Mucosa of rectum (tissue), 2 donors: ENCODE measurements at regions not wholly inside any gene's neighbourhood (a gene's known extent, or its start where the extent isn't known, plus 50 kb on each side); places are given as distances from the start of the nearest gene placed in this dataset.

ENCODE experiments used
- H3K27ac ChIP-seq, 2 donors: one replicate each; pipeline ENCODE4 v1.7.0; 2013; ENCODE audit warnings: inconsistent platforms in 2 of 2, low read depth in 2 of 2, low read length in 2 of 2
- H3K27me3 ChIP-seq, 2 donors: one replicate each; pipeline ENCODE4 v1.7.0; 2013; ENCODE audit warnings: low read length in 2 of 2; ENCODE audit not compliant: control insufficient read depth in 2 of 2, insufficient read depth in 2 of 2
- H3K36me3 ChIP-seq, 2 donors: one replicate each; pipeline ENCODE4 v1.7.0; 2013; ENCODE audit warnings: low read length in 2 of 2; ENCODE audit not compliant: control insufficient read depth in 2 of 2, insufficient read depth in 2 of 2
- H3K4me1 ChIP-seq, 2 donors: one replicate each; pipeline ENCODE4 v1.7.0; 2013; ENCODE audit warnings: low read length in 2 of 2, mild to moderate bottlenecking in 1 of 2; ENCODE audit not compliant: control insufficient read depth in 2 of 2, insufficient read depth in 2 of 2
- H3K4me3 ChIP-seq, 2 donors: one replicate each; pipeline ENCODE4 v1.7.0; 2013; ENCODE audit warnings: low read length in 2 of 2
- H3K9ac ChIP-seq, 2 donors: one replicate each; pipeline ENCODE4 v1.7.0; 2013; ENCODE audit warnings: low read length in 2 of 2, low read depth in 1 of 2, mild to moderate bottlenecking in 1 of 2
- H3K9me3 ChIP-seq, 2 donors: one replicate each; pipeline ENCODE4 v1.7.0; 2013; ENCODE audit warnings: low read length in 2 of 2; ENCODE audit not compliant: control insufficient read depth in 2 of 2
- donor health status: healthy.
- donor health status: Normal muscosa, but diverticular disease.

DNA sequence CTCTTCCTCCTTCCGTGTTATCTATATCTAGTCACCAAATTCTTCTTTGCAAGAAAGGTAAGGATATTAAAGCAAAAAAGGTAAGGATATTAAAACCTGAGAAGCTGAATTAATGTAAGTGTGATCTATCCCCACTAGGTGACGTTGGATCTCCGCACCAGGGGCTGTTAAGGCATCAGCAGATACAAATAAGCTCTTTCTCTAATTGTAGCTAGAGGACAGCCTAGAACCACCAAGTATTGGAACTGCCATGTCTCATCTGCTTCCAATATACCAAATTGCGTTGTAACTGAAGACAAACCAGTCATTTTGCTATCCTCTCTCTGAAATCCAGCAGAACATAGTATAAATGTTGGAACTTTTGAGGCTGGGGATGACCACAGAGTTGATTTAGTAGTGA lies 471.2 kb upstream of the TGFBR2 start:
- H3K4me3 ChIP-seq, result no peak overlapping the region
- H3K4me1 ChIP-seq, result no peaks in the 10 kb centered on the region
- H3K27ac ChIP-seq, result no peak overlapping the region
- H3K9me3 ChIP-seq, result no peaks in the 10 kb centered on the region
- H3K9ac ChIP-seq, result no peak overlapping the region
- no peaks in the 10 kb centered on the region for H3K36me3 ChIP-seq
- H3K27me3 ChIP-seq, result no peaks in the 10 kb centered on the region

DNA sequence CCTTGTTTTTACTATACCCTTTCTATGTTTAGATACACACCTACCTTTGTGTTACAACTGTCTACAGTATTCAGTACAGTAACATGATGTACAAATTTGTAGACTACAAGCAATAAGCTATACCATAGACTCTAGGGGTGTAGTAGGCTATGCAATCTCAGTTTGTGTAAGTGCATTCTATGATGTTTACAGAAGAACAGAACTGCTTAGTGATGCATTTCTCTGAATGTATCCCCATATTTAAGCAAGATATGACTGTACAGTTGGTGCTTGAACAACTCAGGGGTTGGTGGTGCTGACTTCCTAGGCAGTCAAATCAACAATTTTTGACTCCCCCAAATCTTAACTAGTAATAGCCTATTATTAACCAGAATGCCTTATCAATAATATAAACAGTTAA lies 467.1 kb upstream of the TGFBR2 start:
- no peak overlapping the region for H3K9ac ChIP-seq
- no peaks in the 10 kb centered on the region for H3K9me3 ChIP-seq
- H3K27me3 ChIP-seq, result no peaks in the 10 kb centered on the region
- no peak overlapping the region for H3K4me3 ChIP-seq
- H3K36me3 ChIP-seq, result no peaks in the 10 kb centered on the region
- no peaks in the 10 kb centered on the region for H3K4me1 ChIP-seq
- no peak overlapping the region for H3K27ac ChIP-seq

DNA sequence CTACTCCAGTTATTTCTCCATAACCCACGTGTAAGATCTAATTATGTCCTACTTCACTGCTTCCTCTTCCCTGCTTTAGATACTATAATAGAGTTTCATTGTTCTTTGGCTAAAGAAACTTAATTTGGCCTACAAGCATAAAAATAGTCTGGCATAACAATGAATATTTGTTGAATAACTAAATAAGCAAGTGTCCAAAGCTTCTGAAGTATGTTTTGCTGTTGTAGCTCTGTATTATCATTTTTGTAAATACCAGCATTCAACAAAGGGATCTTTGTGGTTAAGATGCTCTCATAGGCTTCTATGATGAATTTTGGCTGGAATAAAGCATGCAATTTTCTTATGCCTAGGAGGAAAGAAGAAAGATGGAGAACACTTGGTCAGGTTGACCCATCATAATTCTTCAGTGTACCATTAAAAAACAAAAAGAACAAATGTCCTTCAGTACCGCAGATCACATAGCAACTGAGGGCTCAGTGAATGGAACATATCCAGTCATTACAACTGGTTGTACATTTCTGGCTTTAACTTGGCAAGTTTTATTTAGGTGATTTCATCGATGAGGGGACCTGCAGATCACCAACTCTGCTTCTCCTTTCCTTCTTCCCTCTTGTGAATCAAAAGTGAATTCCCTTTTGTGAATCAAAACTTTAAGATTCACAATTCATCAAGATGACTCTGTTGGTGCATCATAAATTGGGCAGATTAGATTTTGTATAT lies 465.9 kb upstream of the TGFBR2 start:
- H3K4me1 ChIP-seq, result no peaks in the 10 kb centered on the region
- H3K4me3 ChIP-seq, result no peak overlapping the region
- no peaks in the 10 kb centered on the region for H3K9me3 ChIP-seq
- H3K27me3 ChIP-seq, result no peaks in the 10 kb centered on the region
- no peaks in the 10 kb centered on the region for H3K36me3 ChIP-seq
- no peak overlapping the region for H3K9ac ChIP-seq
- no peak overlapping the region for H3K27ac ChIP-seq

DNA sequence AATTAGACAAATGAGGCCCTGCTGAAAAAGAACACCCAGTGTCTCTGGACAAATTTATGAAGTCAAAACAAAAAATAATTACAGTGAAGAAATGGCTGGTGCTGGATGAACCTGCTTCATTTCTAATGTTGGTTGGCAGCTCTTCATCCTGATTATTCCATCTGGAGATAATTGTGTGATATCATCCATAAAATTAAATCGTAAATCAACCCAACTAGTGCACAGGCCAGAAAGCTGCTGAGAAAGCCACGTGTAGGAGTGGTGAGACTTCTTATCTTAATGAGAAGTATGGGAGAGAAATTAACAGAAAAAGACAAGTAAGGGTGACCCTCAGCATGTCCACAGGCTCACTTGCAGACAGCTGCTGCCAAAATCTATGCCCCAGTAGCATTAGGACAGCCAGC lies 465.2 kb upstream of the TGFBR2 start:
- H3K36me3 ChIP-seq, result no peaks in the 10 kb centered on the region
- no peak overlapping the region for H3K9ac ChIP-seq
- no peak overlapping the region for H3K27ac ChIP-seq
- H3K9me3 ChIP-seq, result no peaks in the 10 kb centered on the region
- no peak overlapping the region for H3K4me3 ChIP-seq
- no peaks in the 10 kb centered on the region for H3K4me1 ChIP-seq
- H3K27me3 ChIP-seq, result no peaks in the 10 kb centered on the region

DNA sequence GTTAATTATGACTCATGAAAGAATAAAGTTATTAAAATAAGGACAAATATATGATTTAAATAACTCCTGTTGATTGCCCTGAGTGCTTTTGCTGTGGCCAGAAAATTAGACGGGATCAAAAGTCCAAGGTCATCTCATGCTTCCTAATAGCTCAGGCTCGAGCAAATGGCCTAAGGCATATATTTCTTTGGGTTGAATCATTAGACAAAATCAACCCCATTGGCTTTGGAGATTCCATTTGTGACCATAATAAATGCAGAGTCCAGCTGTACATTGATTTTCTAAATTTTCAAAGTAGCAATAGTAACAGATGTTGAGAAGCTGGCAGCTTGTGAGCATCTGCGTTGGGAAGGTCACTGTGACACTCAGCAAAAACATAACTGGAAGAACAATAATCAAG lies 464.5 kb upstream of the TGFBR2 start:
- no peak overlapping the region for H3K9ac ChIP-seq
- no peak overlapping the region for H3K4me3 ChIP-seq
- no peaks in the 10 kb centered on the region for H3K9me3 ChIP-seq
- no peaks in the 10 kb centered on the region for H3K27me3 ChIP-seq
- no peaks in the 10 kb centered on the region for H3K36me3 ChIP-seq
- no peaks in the 10 kb centered on the region for H3K4me1 ChIP-seq
- H3K27ac ChIP-seq, result no peak overlapping the region

DNA sequence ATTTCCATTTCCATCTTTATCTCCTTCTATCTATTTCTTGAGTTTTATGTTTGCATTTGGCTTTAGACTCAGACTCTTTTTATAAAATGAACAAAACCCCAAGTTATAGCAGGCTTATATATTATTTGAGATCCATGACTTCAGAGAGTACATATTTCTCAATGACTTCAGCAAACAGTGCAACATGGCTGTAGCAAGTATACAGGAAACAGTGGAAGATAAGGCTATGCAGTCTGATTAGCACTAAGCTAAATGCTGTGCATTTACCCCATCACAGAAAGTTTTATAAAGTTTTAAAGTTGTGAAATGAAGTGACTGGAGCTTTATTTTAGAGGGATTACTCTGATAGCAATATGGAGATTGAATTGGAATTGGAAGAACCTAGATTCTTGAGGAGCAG lies 463.5 kb upstream of the TGFBR2 start:
- no peak overlapping the region for H3K9ac ChIP-seq
- H3K36me3 ChIP-seq, result no peaks in the 10 kb centered on the region
- H3K9me3 ChIP-seq, result no peaks in the 10 kb centered on the region
- no peak overlapping the region for H3K4me3 ChIP-seq
- no peak overlapping the region for H3K27ac ChIP-seq
- H3K27me3 ChIP-seq, result no peaks in the 10 kb centered on the region
- H3K4me1 ChIP-seq, result no peaks in the 10 kb centered on the region

DNA sequence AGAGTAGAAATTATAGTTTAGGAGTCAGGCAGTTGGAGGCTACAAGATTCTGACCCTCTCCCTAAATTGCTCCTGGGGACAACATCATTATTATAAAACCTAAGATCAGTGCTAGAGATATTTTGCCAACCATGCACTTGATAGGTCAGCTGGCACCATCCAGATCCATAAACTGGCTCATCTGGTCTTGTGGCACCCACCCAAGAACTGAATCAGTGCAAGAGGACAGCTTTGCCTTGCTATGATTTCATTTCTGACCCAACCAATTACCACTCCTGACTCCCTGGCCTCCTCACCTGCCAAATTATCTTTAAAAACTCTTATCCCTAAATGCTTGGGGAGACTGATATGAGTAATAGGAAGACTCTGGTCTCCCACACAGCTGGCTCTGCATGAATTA lies 461.1 kb upstream of the TGFBR2 start:
- Histone ChIP-seq H3K36me3 (no peaks in the 10 kb centered on the region), H3K9me3 (no peaks in the 10 kb centered on the region), H3K9ac (no peak overlapping the region), H3K27ac (no peak overlapping the region), H3K4me3 (no peak overlapping the region), H3K27me3 (no peaks in the 10 kb centered on the region), H3K4me1 (no peaks in the 10 kb centered on the region)

DNA sequence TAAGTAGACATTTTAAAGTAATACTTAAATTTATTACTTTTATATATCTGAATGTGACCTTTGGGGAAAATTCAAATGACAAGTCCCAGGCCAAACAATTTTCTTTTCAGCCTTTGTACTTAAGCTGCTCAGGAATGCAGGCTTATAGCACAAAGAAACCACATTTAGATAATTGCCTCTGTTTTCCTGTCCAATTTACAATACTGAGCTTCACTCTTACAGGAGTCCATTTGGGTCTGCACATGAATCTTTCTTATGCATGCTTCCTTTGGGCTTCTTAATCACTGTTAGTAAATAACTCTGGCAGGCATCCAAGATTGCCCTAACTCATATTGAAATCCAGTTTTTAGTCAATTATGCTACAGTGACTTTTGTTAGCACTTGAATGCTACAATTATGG lies 459.4 kb upstream of the TGFBR2 start:
- no peaks in the 10 kb centered on the region for H3K27me3 ChIP-seq
- H3K36me3 ChIP-seq, result no peaks in the 10 kb centered on the region
- no peaks in the 10 kb centered on the region for H3K4me1 ChIP-seq
- H3K9me3 ChIP-seq, result no peaks in the 10 kb centered on the region
- no peak overlapping the region for H3K9ac ChIP-seq
- H3K27ac ChIP-seq, result no peak overlapping the region
- H3K4me3 ChIP-seq, result no peak overlapping the region

DNA sequence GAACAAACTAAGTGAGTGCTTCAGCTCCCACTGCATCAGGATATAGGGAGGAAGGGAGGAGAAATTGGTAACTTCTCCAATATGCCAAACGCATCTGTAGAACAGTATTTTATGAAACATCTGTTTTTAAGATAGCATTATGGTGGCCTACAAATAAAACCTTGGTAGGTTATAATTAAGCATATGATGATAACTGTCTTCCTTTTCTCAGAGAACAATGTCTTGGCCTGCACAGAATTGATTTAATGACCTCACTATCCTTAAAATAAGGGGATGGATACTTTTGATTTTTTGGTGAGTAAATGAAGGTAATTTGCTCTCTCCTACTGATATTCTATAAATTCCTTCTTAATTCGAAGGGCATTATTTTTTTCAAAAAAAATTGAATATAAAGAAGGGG lies 451.5 kb upstream of the TGFBR2 start:
- H3K9ac ChIP-seq, result no peak overlapping the region
- H3K9me3 ChIP-seq, result no peaks in the 10 kb centered on the region
- H3K4me1 ChIP-seq, result no peaks in the 10 kb centered on the region
- no peak overlapping the region for H3K4me3 ChIP-seq
- H3K27me3 ChIP-seq, result no peaks in the 10 kb centered on the region
- H3K27ac ChIP-seq, result no peak overlapping the region
- no peaks in the 10 kb centered on the region for H3K36me3 ChIP-seq

DNA sequence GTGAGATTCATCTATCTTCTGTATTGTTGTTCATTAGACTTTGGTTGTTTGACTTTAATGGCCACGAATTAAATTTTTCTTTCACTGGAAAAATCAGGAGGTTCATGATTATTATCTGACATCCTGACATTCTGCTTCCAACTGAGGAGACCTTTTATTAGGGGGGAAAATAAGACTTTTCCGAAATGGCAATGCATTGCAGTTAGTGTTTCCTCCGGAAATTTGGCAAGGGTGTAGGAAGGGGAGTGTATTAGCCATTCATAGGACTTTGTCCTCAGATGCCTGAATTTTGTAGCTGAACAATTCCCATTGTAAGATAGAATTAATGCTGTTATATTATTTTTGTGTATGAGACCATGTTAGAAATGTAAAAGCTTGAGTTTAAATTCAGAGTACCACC lies 450.6 kb upstream of the TGFBR2 start:
- H3K4me3 ChIP-seq, result no peak overlapping the region
- H3K9ac ChIP-seq, result no peak overlapping the region
- no peaks in the 10 kb centered on the region for H3K27me3 ChIP-seq
- no peaks in the 10 kb centered on the region for H3K36me3 ChIP-seq
- H3K4me1 ChIP-seq, result no peaks in the 10 kb centered on the region
- no peaks in the 10 kb centered on the region for H3K9me3 ChIP-seq
- no peak overlapping the region for H3K27ac ChIP-seq
